ENCODE measurements at regions not wholly inside any gene's neighbourhood (a gene's known extent, or its start where the extent isn't known, plus 50 kb on each side); places are given as distances from the start of the nearest gene placed in this dataset.

- H3K9me3 ChIP-seq (ENCODE audit: insufficient read depth, low read depth, low read length), result 0 out of 2 replicates have a peak, but pooled peaks cover 4% of the 10 kb centered on the region
- H4K20me1 ChIP-seq (ENCODE audit: insufficient read depth, low read length, poor library complexity, severe bottlenecking), result no peaks in the 10 kb centered on the region
- no peak overlapping the region for H3K4me2 ChIP-seq (ENCODE audit: low read depth, low read length, poor library complexity, severe bottlenecking)
- H3K27me3 ChIP-seq (ENCODE audit: insufficient read depth, low read length, poor library complexity, severe bottlenecking), result no peaks in the 10 kb centered on the region
- no peak overlapping the region for H3K4me3 ChIP-seq (ENCODE audit: low read length, poor library complexity, severe bottlenecking)
- H3K9me2 ChIP-seq (replicated peaks; ENCODE audit: low read depth, low read length), result no peaks in the 10 kb centered on the region
- no peaks in the 10 kb centered on the region for H3K4me1 ChIP-seq (ENCODE audit: insufficient read depth, low read length, poor library complexity, severe bottlenecking)
- TF ChIP-seq, protein P1, sequence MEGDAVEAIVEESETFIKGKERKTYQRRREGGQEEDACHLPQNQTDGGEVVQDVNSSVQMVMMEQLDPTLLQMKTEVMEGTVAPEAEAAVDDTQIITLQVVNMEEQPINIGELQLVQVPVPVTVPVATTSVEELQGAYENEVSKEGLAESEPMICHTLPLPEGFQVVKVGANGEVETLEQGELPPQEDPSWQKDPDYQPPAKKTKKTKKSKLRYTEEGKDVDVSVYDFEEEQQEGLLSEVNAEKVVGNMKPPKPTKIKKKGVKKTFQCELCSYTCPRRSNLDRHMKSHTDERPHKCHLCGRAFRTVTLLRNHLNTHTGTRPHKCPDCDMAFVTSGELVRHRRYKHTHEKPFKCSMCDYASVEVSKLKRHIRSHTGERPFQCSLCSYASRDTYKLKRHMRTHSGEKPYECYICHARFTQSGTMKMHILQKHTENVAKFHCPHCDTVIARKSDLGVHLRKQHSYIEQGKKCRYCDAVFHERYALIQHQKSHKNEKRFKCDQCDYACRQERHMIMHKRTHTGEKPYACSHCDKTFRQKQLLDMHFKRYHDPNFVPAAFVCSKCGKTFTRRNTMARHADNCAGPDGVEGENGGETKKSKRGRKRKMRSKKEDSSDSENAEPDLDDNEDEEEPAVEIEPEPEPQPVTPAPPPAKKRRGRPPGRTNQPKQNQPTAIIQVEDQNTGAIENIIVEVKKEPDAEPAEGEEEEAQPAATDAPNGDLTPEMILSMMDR (conservative IDR thresholded peaks at IDR 0.05; ENCODE audit: low read length), result no peak
- no peaks in the 10 kb centered on the region for H3K36me3 ChIP-seq (ENCODE audit: insufficient read depth, low read length)
- no peak overlapping the region for H2AFZ ChIP-seq (ENCODE audit: low read length)
- H3K9ac ChIP-seq (ENCODE audit: low read depth, low read length, poor library complexity, severe bottlenecking), result no peak overlapping the region
- H3K79me2 ChIP-seq (ENCODE audit: insufficient read depth, low read length), result no peaks in the 10 kb centered on the region
- H3F3A ChIP-seq (ENCODE audit: low read depth), result no peaks in the 10 kb centered on the region
These were observed 808.7 kb upstream of the AUTS2 start for GRCh38 chr7:68789597-68789996.

DNA sequence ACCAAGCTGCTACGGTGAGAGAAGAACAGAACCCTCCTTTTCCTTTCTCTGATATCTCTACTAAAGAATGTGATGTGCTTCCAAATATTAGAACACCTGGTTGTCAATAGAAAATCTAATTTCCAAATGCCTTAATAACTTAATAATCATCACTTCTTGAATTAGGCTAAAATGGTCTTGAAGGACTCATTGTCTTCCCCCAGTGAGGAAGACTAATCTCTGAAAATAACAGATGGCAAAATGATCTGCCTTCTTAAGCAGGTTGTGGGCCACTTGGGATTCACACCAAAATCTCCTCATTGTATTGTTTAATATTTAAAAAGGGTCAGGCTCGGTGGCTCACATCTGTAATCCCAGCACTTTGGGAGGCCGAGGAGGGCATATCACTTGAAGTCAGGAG lies 805.9 kb upstream of the AUTS2 start:
- no peaks in the 10 kb centered on the region for H3K9me2 ChIP-seq (replicated peaks; ENCODE audit: low read depth, low read length)
- no peak overlapping the region for H3K4me3 ChIP-seq (ENCODE audit: low read length, poor library complexity, severe bottlenecking)
- H3K27me3 ChIP-seq (ENCODE audit: insufficient read depth, low read length, poor library complexity, severe bottlenecking), result no peaks in the 10 kb centered on the region
- H3K79me2 ChIP-seq (ENCODE audit: insufficient read depth, low read length), result no peaks in the 10 kb centered on the region
- no peaks in the 10 kb centered on the region for H3F3A ChIP-seq (ENCODE audit: low read depth)
- H4K20me1 ChIP-seq (ENCODE audit: insufficient read depth, low read length, poor library complexity, severe bottlenecking), result no peaks in the 10 kb centered on the region
- TF ChIP-seq, protein P1 (conservative IDR thresholded peaks at IDR 0.05; ENCODE audit: low read length), result no peak
- TF ChIP-seq EZH2phosphoT487 (IDR thresholded peaks at IDR 0.05; ENCODE audit: borderline replicate concordance), result no peak
- no peak overlapping the region for H3K9ac ChIP-seq (ENCODE audit: low read depth, low read length, poor library complexity, severe bottlenecking)
- no peak overlapping the region for H2AFZ ChIP-seq (ENCODE audit: low read length)
- H3K9me3 ChIP-seq (ENCODE audit: insufficient read depth, low read depth, low read length), result 0 out of 2 replicates have a peak, but pooled peaks cover 4% of the 10 kb centered on the region
- no peaks in the 10 kb centered on the region for H3K36me3 ChIP-seq (ENCODE audit: insufficient read depth, low read length)
- no peaks in the 10 kb centered on the region for H3K4me1 ChIP-seq (ENCODE audit: insufficient read depth, low read length, poor library complexity, severe bottlenecking)
- no peak overlapping the region for H3K4me2 ChIP-seq (ENCODE audit: low read depth, low read length, poor library complexity, severe bottlenecking)

- H3K27me3 ChIP-seq (ENCODE audit: insufficient read depth, low read length, poor library complexity, severe bottlenecking), result no peaks in the 10 kb centered on the region
- no peaks in the 10 kb centered on the region for H3K9me2 ChIP-seq (replicated peaks; ENCODE audit: low read depth, low read length)
- no peaks in the 10 kb centered on the region for H3F3A ChIP-seq (ENCODE audit: low read depth)
- no peak overlapping the region for H2AFZ ChIP-seq (ENCODE audit: low read length)
- H3K79me2 ChIP-seq (ENCODE audit: insufficient read depth, low read length), result no peaks in the 10 kb centered on the region
- H3K4me3 ChIP-seq (ENCODE audit: low read length, poor library complexity, severe bottlenecking), result no peak overlapping the region
- no peaks in the 10 kb centered on the region for H4K20me1 ChIP-seq (ENCODE audit: insufficient read depth, low read length, poor library complexity, severe bottlenecking)
- H3K9me3 ChIP-seq (ENCODE audit: insufficient read depth, low read depth, low read length), result 0 out of 2 replicates have a peak, but pooled peaks cover 4% of the 10 kb centered on the region
- no peak overlapping the region for H3K4me2 ChIP-seq (ENCODE audit: low read depth, low read length, poor library complexity, severe bottlenecking)
- TF ChIP-seq EZH2phosphoT487 (IDR thresholded peaks at IDR 0.05; ENCODE audit: borderline replicate concordance), result no peak
- TF ChIP-seq, protein P1 (conservative IDR thresholded peaks at IDR 0.05; ENCODE audit: low read length), result no peak
- no peaks in the 10 kb centered on the region for H3K4me1 ChIP-seq (ENCODE audit: insufficient read depth, low read length, poor library complexity, severe bottlenecking)
- H3K9ac ChIP-seq (ENCODE audit: low read depth, low read length, poor library complexity, severe bottlenecking), result no peak overlapping the region
- H3K36me3 ChIP-seq (ENCODE audit: insufficient read depth, low read length), result no peaks in the 10 kb centered on the region
These were observed 804.8 kb upstream of the AUTS2 start for GRCh38 chr7:68793513-68793912.
